ENCODE measurements at regions not wholly inside any gene's neighbourhood (a gene's known extent, or its start where the extent isn't known, plus 50 kb on each side); places are given as distances from the start of the nearest gene placed in this dataset.
"Not testable (repeated sequence)": the region's sequence is repeated elsewhere in the genome, so short reads cannot be mapped to it uniquely, and the experiment has no call there.

DNA sequence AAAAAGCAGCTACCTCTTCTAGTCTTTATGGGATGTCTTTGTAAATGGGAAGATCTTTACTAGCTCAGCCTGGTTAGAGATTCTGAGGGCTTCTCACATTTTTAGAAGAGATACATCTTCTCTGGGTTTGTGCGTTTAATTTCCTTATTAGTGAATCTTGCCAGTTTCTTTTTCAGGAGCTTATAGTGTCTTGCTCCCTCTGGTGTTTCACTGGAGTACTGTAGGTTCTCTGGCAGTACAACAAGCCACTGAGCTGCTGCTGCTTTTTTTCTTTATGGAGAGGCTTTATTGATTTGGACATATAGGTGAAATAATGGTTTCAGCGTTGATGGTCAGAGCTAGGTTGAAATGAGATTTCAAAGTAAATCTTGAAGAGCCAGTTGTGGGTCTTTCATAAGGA lies 82.9 kb downstream of the LAS1L start:
- peak; percentile 27 for FAIRE-seq

DNA sequence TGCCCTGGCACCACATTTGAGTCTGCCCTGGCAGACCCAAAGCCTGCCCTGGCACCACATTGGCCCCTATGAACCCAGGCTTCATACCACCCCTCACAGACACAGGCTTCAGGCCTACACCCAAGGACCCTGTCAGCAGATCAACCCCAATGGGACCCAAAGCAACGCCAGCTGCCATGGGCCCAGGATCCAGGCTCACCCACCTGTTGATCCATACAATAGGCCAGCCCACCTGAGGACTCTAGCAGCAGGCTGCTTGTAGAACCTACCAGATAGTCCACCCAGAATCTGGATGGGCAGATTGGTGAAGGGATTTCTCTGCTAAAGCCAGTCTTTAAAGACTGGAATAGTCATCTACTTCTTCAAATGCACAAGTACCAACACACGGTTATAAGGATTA lies 114.4 kb downstream of the LAS1L start:
- no peak for FAIRE-seq

DNA sequence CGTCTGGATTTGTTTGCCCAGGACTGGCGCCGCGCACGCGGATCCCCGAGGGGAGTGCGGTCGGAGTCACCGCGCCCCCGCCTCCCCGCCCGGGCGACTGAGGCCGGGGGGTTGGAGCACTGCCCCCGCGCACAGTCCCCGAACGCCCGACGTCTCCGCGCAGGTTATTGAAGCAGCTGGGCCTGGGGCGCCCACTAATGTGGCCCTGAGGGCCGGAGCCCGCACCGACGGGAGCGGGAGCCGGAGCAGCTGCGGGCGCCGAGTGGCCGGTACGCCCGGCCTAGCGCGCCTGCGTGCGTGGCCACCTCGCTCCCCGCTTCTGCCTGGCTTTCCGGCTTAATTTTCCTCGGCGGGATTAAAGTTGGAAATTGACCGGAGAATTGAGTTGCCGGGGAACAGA lies 126.9 kb downstream of the LAS1L start:
- FAIRE-seq = not testable (repeated sequence)

DNA sequence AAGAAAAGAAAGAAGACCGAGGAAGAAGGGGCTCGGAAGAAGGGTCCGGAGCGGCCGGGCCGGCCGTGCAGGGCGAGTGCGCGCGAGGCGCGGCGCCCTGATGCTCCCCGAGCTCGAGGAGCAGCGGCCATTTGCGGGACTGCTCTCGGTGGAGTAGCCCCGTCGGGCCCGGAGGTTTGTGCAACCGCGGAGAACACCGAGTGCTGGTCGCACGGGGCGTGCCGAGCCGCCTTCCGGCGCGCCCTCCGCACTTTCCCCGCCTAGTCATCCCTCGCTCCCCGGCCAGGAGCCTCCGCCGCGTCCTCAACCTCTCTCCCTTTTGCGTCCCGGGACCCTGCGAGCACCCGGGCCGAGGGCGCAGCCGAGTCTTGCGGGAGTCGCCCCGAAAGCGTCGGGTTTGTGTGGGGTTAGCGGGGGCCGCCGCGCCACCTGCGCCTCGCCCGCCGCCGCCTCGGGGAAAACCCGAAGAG lies 127.4 kb downstream of the LAS1L start:
- no peak for FAIRE-seq

DNA sequence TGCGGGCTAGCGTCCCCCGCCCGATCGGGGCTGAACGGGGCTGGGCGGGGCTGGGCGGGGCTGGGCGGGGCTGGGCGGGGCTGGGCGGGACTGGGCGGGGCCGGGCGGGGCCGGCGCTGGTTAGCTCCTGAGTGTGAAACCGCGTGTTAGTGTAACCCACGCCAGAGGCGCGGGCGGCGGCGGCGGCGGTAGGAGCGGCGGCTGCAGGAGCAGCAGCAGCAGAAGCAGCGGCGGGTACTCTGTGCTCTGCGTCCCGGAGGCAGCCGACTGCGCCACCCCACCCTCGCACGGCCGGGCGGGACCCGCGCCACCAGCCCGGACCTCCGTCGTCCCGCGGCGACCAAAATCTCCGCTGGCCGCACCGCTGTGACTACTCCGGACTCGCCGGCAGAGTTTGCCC lies 128.1 kb downstream of the LAS1L start:
- FAIRE-seq = no peak

DNA sequence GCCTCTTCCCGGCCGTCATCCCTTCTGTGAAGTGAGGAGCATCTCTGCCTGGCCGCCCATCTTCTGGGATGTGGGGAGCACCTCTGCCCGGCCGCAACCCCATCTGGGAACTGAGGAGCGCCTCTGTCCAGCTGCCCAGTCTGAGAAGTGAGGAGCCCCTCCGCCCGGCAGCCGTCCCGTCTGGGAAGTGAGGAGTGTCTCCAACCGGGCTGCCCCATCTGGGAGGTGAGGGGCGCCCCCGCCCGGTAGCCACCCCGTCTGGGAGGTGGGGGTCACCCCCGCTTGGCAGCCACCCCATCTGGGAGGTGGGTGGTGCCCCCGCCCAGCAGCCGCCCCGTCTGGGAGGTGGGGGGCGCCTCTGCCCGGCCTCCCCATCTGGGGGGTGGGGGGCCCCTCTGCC lies 142.3 kb downstream of the LAS1L start:
- no peak for FAIRE-seq

DNA sequence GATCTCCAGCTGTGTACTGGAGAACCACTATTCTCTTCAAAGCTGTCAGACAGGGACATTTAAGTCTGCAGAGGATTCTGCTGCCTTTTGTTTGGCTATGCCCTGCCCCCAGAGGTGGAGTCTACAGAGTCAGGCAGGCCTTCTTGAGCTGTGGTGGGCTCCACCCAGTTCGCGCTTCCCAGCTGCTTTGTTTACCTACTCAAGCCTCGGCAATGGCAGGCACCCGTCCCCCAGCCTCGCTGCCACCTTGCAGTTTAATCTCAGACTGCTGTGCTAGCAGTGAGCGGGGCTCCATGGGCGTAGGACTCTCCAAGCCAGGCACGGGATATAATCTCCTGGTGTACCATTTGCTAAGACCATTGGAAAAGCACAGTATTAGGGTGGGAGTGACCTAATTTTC lies 145.5 kb downstream of the LAS1L start:
- FAIRE-seq = not testable (repeated sequence)

Measured in A204.1 (cell line).